Left cardiac atrium (tissue), 4 donors: ENCODE measurements at regions not wholly inside any gene's neighbourhood (a gene's known extent, or its start where the extent isn't known, plus 50 kb on each side); places are given as distances from the start of the nearest gene placed in this dataset.

Source experiments
- ATAC-seq, 2 donors: fragments of 200-7000 bp; cut with Tn5 transposase; one replicate each; pipeline ENCODE4 v1.9.1; 2020; ENCODE audit warnings: mild to moderate bottlenecking in 2 of 2, moderate library complexity in 2 of 2
- DNase-seq: peaks from one replicate; pipeline ENCODE4 v3.0.0-alpha.2; 2020
- intact Hi-C, 2 donors: fragments of 100-400 bp; cut with DNase I; formaldehyde crosslinking; loops; one replicate each; pipeline versions ENCODE4 v1.14.1 to v1.15.1; 2022 to 2023
- donor health status: DM: no; HTN: yes; CAD: no.
- donor health status: DM: no; HTN: yes; CAD: no; lungs with severe emphysema.
- donor health status: DM: yes; HTN: yes; CAD: no.
- donor health status: Dilated cardiomyopathy.

DNA sequence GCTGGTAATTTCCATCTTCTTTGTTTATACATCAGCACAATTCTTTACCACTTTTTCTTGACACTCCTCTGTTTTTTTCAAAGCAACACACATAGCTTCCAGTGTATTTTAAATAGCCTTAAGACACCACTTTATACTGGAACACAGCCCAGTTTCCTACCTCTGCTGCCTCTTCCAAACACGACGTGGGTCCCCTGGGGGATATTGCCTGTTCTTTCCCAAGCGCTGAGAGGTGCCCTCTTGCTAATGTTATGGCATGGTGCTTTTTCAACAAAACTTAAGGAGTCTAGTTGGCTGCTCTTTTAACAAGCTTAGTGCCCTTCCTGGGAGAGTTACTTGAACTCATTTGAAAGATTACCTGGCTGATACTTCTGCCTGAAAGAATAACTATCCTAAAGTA, 112.7 kb downstream of the OLFM4 start:
- intact Hi-C loops: no loop called here
- ATAC-seq: no peak
- DNase-seq: no peak

GRCh38 chr13:53142306-53142705, 113.7 kb downstream of the OLFM4 start:
- DNase-seq (no peak), ATAC-seq (no peak)
- intact Hi-C loops: no loop called here

DNA sequence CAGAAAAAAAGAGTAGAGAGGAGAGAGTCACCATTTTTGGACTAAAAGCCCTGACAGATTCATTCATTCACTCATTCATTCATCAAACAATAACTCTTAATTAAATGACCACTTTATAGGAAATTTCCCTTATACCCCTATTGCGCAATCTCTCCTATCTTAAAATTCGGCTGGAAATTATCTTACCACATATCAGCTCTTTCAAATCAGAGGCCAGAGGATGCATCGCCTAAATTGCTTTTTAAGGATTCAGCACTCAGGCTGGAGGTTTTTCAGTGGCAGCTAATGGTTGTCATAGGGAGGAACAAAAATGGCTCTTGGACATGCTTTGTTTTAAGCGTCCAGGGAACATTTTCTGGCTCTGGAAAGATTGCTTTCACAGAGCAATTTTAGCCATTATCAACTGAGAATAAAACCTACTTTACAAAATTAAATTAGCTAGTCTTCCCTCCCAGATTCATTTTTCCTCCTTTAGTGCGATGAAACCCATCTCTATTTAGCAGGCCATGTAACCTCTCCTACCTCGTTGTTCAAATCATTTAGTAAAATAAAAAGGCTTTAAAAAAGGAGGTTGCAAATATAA, 115.2 kb downstream of the OLFM4 start:
- DNase-seq (no peak), ATAC-seq (no peak)
- intact Hi-C loops: no loop called here

- intact Hi-C loops: no loop called here
- ATAC-seq (no peak), DNase-seq (no peak)
These were observed 116.2 kb downstream of the OLFM4 start for GRCh38 chr13:53144826-53145225.

DNA sequence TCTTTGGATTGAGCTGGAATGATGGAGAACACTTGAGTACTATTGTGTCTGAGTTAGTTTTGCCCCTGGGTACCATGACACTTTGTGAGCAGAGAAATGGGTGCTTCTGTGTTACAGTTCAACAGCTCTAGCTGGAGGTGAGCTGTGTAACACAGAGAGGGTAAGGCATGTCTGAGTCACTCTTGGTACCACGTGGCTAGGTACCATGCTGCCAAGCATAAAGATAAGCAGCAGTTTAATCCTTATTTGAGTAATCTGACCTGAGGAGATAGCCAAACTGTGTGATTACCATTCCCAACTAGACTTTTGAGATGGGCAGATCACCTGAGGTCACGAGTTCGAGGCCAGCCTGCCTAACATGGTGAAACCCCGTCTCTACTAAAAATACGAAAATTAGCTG, 122.0 kb downstream of the OLFM4 start:
- ATAC-seq (peak in 1 of 2 donors; percentile 96), DNase-seq (no peak)
- intact Hi-C loops: loop anchor here in 1 of 2 donors (5.0 kb wide), 1 partner anchor 183 kb away; no protein-coding TSS in a partner anchor

DNA sequence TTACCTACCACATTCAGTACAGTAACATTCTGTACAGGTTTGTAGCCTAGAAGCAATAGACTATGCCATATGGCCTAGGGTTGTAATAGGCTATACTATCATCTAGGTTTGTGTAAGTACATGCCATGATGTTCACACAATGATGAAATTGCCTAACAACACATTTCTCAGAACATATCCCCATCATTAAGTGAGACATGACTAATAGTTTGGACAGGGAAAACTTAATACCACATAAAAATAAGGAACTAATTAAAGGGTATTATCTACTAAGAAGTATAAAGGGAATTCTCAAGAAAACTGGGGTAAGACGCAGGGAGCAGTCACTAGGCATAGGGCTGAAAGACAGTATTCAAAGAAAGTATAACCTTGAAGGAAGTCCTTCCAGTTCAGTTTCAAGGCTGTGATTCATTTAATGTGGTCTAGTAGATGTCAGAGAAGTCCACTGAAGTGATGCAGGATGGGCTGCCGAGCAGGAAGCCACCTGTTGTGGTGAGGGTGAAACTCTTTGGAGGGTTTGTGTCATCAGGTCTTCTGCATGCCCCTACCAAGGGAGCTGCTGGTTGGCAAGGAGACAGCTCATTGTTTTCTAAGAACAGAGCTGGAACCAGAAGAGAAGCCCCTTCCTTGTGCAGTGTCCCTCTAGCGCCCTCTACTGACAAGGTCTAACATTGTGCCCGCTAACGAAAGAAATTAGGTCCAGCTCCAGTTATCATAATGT, 122.9 kb downstream of the OLFM4 start:
- ATAC-seq (peak in 1 of 2 donors; percentile 50), DNase-seq (no peak)
- intact Hi-C loops: loop anchor here in 1 of 2 donors (5.0 kb wide), 1 partner anchor 184 kb away; no protein-coding TSS in a partner anchor

DNA sequence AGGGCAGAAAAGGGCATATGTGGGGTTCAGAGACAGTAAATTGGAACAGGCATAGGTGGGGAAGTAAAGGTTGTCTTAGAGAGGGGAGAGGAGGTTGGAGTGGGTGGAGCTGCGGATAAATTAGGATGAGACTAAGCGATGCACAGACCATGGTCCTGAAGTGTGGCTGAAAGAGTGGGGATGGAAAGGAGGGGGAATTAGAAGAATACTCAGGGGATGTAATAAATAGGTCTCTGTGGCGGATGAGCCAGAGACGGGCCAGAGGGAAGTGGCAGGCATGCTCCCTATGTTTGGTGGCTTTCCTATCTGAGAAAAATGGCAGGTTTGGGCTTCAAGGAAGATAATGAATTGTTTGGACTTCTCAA, 123.4 kb downstream of the OLFM4 start:
- ATAC-seq (no peak), DNase-seq (no peak)
- intact Hi-C loops: loop anchor here in 1 of 2 donors (5.0 kb wide), 1 partner anchor 185 kb away; no protein-coding TSS in a partner anchor

- DNase-seq: no peak
- ATAC-seq: no peak
- intact Hi-C loops: no loop called here
These were observed 129.6 kb downstream of the OLFM4 start for GRCh38 chr13:53158201-53158600.

DNA sequence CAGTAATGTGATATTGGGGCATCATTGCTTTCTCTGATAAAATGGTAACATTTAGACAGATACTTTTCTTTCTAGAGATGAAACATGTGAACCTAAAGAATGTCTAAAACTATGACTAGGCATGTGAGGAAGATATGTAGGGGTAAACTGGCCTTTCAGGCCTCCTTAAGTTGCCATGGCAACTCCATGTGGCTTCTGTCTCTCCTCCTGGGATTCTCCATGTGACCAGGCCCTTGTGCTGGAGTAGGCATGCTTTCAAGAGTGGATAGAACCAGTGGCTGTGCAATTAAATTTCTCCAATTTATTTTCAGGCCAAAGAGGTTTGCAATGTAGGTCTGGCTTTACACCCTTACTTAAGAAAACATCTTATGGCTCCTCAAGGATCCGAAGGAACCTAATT, 130.8 kb downstream of the OLFM4 start:
- no peak for ATAC-seq
- intact Hi-C loops: no loop called here

DNA sequence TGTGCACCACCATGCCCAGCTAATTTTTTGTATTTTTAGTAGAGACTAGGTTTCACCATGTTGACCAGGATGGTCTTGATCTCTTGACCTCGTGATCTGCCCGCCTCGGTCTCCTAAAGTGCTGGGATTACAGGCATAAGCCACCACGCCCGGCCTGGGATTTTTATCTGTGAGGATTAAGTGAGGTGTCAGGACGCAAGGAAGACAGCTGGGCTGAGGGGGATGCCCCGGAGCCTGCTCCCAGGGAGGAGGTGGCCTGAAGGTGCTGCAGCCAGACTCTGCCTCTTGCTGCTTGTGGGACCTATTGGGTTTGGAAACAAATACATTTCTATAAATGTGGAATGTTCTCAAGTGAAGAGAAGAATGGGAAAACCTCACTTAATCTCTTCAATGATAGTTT, 131.6 kb downstream of the OLFM4 start:
- no peak for DNase-seq
- intact Hi-C loops: no loop called here
- no peak for ATAC-seq

More for the DNA sequence above, 130.8 kb downstream of the OLFM4 start:
- no peak for DNase-seq

DNA sequence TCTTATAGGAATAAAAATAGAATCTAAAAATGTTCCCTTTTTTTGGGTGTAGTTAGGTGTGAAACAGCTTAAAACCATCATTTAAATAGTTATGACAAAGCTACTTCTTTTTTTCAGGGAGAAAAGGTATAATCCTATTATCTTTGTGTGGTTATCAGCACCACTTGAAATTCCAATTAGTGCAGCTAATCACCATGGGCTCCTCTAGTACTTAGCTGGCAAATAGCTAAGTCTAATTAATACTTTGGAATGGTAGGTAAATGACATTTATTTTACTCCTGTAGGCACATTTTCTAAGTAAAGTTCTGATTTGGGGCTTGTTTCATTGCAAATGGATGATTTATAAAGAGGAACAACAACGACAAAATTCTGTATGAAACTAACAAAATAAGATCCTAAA, 132.6 kb downstream of the OLFM4 start:
- intact Hi-C loops: no loop called here
- ATAC-seq (no peak), DNase-seq (no peak)

GRCh38 chr13:53165261-53165660, 136.6 kb downstream of the OLFM4 start:
- ATAC-seq: no peak
- intact Hi-C loops: no loop called here

DNA sequence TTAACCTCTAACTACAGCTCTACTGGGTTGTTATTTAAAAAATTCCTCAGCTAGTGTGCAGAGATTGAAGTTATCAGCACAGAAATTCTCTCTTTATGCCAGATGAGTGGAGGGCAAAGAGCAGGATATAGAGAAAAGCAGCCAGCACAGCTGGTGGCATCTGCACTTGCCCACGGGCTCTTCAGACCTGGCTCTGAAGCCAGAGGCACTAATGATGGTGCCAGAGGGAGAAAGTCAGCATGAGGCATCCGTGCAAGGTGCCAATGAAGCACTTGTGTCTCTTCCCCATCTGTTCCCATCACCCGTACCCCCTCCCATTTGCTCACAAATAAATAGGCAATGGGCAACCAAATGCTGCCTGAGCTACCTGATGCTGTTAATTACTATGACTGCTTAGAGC, 138.9 kb downstream of the OLFM4 start:
- intact Hi-C loops: no loop called here
- ATAC-seq (no peak), DNase-seq (no peak)

More at GRCh38 chr13:53165261-53165660, 136.6 kb downstream of the OLFM4 start:
- DNase-seq: no peak

DNA sequence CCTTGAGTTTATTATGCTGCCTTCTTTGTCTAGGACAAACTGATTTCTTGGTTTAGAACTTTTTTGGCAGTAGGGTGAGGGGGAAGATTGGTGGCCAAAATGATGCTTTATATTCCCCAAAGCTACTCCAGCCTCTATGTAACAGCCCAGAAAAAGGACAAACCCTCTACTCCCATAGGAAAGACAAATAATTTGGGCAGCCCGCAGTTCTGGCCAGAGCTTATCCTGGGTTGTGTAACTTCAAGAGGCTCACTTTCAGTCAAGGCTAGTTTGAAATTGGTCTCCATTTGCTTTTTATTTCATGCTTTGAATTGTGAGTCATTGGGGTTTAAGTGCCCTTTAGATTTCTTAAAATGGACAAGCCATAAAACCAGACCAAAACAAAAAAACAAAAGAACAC, 142.3 kb downstream of the OLFM4 start:
- intact Hi-C loops: no loop called here
- ATAC-seq: no peak
- no peak for DNase-seq

DNA sequence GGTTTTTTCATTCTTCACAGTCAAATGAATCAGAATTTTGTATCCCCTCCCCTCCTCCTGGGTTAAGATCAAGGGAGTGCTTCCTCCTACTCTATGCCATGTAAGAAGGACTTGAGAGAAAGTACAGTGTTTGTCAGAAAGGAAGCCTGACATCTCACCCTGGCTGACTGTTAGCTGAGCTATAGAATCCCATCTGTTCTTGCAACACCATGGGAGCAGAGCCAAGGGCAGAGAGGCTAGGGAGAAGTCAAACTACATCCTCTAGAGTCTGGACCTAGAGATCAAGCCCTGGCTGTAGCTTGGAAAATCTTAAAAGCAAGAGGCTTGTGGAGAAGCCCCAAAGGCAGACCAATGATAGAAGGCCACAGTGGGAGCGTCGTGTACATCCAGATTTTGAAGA, 145.9 kb downstream of the OLFM4 start:
- intact Hi-C loops: no loop called here
- DNase-seq (no peak), ATAC-seq (no peak)

DNA sequence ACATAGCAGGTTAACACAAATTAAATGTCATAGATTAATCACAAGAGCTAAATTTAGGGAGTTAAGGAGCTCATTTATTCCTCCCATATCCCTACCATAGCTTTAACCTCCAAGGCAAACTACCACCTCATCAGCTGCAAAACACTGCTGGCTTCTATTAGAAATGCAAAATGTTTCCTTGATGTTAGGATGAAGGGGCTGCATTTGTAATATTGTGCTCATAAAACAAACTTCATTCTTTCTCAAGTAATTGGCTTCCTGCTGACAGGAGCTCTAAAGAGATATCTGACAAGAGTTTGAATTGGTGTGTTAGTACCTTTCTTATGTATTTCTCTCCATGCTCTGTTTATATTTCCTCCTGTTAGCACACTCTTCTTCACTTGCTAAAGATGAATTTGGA, 152.1 kb downstream of the OLFM4 start:
- DNase-seq (no peak), ATAC-seq (no peak)
- intact Hi-C loops: no loop called here

- intact Hi-C loops: no loop called here
- ATAC-seq (no peak), DNase-seq (no peak)
These were observed 154.1 kb downstream of the OLFM4 start for GRCh38 chr13:53182724-53183123.

GRCh38 chr13:53188120-53188519, 159.5 kb downstream of the OLFM4 start:
- DNase-seq (no peak), ATAC-seq (no peak)
- intact Hi-C loops: no loop called here

DNA sequence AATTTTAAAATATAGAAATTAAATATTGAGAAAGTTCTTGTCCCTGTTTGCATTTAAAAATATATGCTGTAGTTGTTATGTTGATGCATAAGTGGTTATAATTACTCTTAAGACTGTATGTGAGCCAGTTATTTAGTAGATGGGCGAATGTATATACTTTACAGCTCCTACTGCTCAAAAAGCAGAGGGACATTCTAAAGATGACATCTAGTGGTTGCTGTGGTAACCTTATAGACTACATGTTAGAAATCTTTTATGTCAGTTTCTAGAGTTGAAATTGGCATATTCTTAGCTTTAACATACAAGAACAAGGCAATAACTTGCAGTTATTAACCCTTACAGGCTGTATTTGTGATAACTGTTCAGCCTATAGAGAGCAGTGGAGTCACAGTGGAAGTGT, 160.5 kb downstream of the OLFM4 start:
- intact Hi-C loops: no loop called here
- ATAC-seq (no peak), DNase-seq (no peak)

GRCh38 chr13:53191091-53191490, 162.5 kb downstream of the OLFM4 start:
- ATAC-seq (peak in 1 of 2 donors; percentile 40), DNase-seq (no peak)
- intact Hi-C loops: no loop called here

DNA sequence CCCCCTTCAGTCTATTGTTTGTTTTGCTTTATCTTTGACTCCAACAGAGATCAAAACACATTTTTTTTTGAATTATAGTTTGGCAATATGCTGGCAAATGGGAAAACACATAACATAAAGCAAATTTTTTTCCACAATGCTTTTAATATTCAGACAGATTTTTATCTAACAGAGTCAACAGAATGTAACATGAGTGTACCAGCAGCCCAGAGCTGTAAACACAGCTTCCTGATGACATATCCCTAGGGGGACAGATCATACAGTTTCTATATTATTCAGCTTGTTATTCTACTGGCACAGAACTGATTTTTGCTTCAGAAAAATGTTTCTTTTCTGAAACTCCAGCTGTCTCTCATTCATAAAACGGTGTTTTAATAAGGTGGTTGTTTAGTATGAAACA, 168.8 kb downstream of the OLFM4 start:
- no peak for DNase-seq
- intact Hi-C loops: no loop called here
- ATAC-seq: no peak
